H1 (cell line): ENCODE measurements at regions not wholly inside any gene's neighbourhood (a gene's known extent, or its start where the extent isn't known, plus 50 kb on each side); places are given as distances from the start of the nearest gene placed in this dataset.

Source experiments
- CTCF ChIA-PET: fragments of 300-600 bp; sonication (Branson Sonifier 250); formaldehyde crosslinking; loops from one replicate; lab custom pipeline; 2021; ENCODE audit not compliant: partially characterized antibody; lab: Charles Lee
- POLR2A ChIA-PET: fragments of 300-600 bp; sonication (Branson Sonifier 250); formaldehyde crosslinking; loops from one replicate; lab custom pipeline; 2021; ENCODE audit warnings: inconsistent platforms; ENCODE audit not compliant: partially characterized antibody; lab: Charles Lee
- DNase-seq, 2 experiments: peaks; one replicate each; pipeline versions ENCODE4 v3.0.0 to v3.0.0-alpha.2; 2010 to 2022; ENCODE audit warnings: low spot score in 2 of 2, low read depth in 1 of 2, mixed read lengths in 1 of 2
- FAIRE-seq: peaks from 2 replicates; lab custom pipeline; 2011; peaks lifted over from hg19 to GRCh38; lab: Jason Lieb, UNC
- H2AFZ ChIP-seq: 2 replicates; pipeline ENCODE4 v1.8.1; 2012; ENCODE audit warnings: low read length, inconsistent platforms
- H2AK5ac ChIP-seq: 2 replicates; pipeline ENCODE4 v1.6.1; 2013; ENCODE audit warnings: low read depth, low read length
- H2BK120ac ChIP-seq: replicated peaks from 2 replicates; pipeline ENCODE3; 2013; ENCODE audit warnings: low read depth, low read length, inconsistent platforms
- H2BK12ac ChIP-seq: 2 replicates; pipeline ENCODE4 v1.6.1; 2013; ENCODE audit warnings: low read depth, low read length
- H2BK15ac ChIP-seq: 2 replicates; pipeline ENCODE4 v1.6.1; 2013; ENCODE audit warnings: low read length
- H2BK20ac ChIP-seq: 2 replicates; pipeline ENCODE4 v1.6.1; 2013; ENCODE audit warnings: low read length
- H2BK5ac ChIP-seq: 2 replicates; pipeline ENCODE4 v1.6.1; 2013; ENCODE audit warnings: low read depth, low read length
- H3K14ac ChIP-seq: 2 replicates; pipeline ENCODE4 v1.6.1; 2013; ENCODE audit warnings: inconsistent platforms; ENCODE audit not compliant: insufficient read length
- H3K18ac ChIP-seq: 2 replicates; pipeline ENCODE4 v1.6.1; 2013; ENCODE audit warnings: low read length; ENCODE audit errors: extremely low read depth
- H3K23ac ChIP-seq: 2 replicates; pipeline ENCODE4 v1.6.1; 2013; ENCODE audit warnings: inconsistent platforms; ENCODE audit not compliant: insufficient read length
- H3K23me2 ChIP-seq: 2 replicates; pipeline ENCODE4 v1.6.1; 2013; ENCODE audit warnings: low read depth, low read length
- H3K27ac ChIP-seq: 2 replicates; pipeline ENCODE4 v1.6.1; 2011; ENCODE audit warnings: low read depth, low read length, inconsistent platforms
- H3K27me3 ChIP-seq, 4 experiments: replicated peaks in 1 of 4; 1 replicate in 1 of 4; 2 replicates in 3 of 4; pipeline versions ENCODE4 v1.6.1 to v1.8.1; 2011 to 2013; ENCODE audit warnings: low read length in 3 of 4, mild to moderate bottlenecking in 3 of 4, inconsistent platforms in 2 of 4, mixed read lengths in 2 of 4, moderate library complexity in 1 of 4; ENCODE audit not compliant: control insufficient read depth in 3 of 4, insufficient read depth in 3 of 4; ENCODE audit errors: extremely low read depth in 1 of 4
- H3K36me3 ChIP-seq, 4 experiments: 2 replicates each; pipeline versions ENCODE4 v1.6.1 to v1.8.1; 2011 to 2013; ENCODE audit warnings: mild to moderate bottlenecking in 4 of 4, low read length in 3 of 4, moderate library complexity in 2 of 4, control low read depth in 1 of 4, inconsistent platforms in 1 of 4; ENCODE audit not compliant: insufficient read depth in 4 of 4, control insufficient read depth in 2 of 4
- H3K4ac ChIP-seq: replicated peaks from 2 replicates; pipeline ENCODE3; 2013; ENCODE audit warnings: low read length, low read depth, mixed read lengths, inconsistent platforms; ENCODE audit not compliant: insufficient read length
- H3K4me1 ChIP-seq, 4 experiments: replicated peaks in 1 of 4; 1 replicate in 1 of 4; 2 replicates in 3 of 4; pipeline versions ENCODE4 v1.6.1 to v1.8.1; 2011 to 2013; ENCODE audit warnings: low read length in 3 of 4, inconsistent platforms in 2 of 4, mixed read lengths in 1 of 4; ENCODE audit not compliant: insufficient read depth in 4 of 4, control insufficient read depth in 3 of 4
- H3K4me2 ChIP-seq, 2 experiments: 2 replicates each; pipeline versions ENCODE4 v1.6.1 to v1.8.1; 2011 to 2013; ENCODE audit warnings: low read depth in 2 of 2, low read length in 2 of 2, control low read depth in 1 of 2, inconsistent platforms in 1 of 2, mild to moderate bottlenecking in 1 of 2; ENCODE audit not compliant: insufficient read depth in 1 of 2
- H3K4me3 ChIP-seq, 4 experiments: fragments of 200-600, 300-600 bp in 1 of 4; sonication (generic), shearing (Covaris generic), sonication (Bioruptor Twin) in 1 of 4; 2 replicates each; pipeline versions ENCODE4 v1.5.1 to v1.8.1; 2011 to 2016; ENCODE audit warnings: low read length in 4 of 4, low read depth in 3 of 4, control low read depth in 2 of 4, inconsistent platforms in 2 of 4, mild to moderate bottlenecking in 2 of 4, mixed read lengths in 1 of 4, moderate library complexity in 1 of 4; ENCODE audit not compliant: insufficient read depth in 2 of 4; ENCODE audit errors: extremely low read depth in 1 of 4
- H3K56ac ChIP-seq: replicated peaks from 2 replicates; pipeline ENCODE3; 2013; ENCODE audit warnings: low read depth, mild to moderate bottlenecking, mixed read lengths, low read length, inconsistent platforms; ENCODE audit not compliant: insufficient read length
- H3K79me1 ChIP-seq: 2 replicates; pipeline ENCODE4 v1.6.1; 2013; ENCODE audit warnings: low read depth, low read length, control low read depth
- H3K79me2 ChIP-seq, 2 experiments: 2 replicates each; pipeline versions ENCODE4 v1.6.1 to v1.8.1; 2012 to 2013; ENCODE audit warnings: low read length in 2 of 2, mild to moderate bottlenecking in 2 of 2, inconsistent platforms in 1 of 2; ENCODE audit not compliant: insufficient read depth in 2 of 2, control insufficient read depth in 1 of 2
- H3K9ac ChIP-seq, 4 experiments: replicated peaks in 1 of 4; 1 replicate in 1 of 4; 2 replicates in 3 of 4; pipeline versions ENCODE4 v1.6.1 to v1.8.1; 2011 to 2013; ENCODE audit warnings: low read depth in 3 of 4, low read length in 3 of 4, control low read depth in 2 of 4, mild to moderate bottlenecking in 2 of 4, moderate library complexity in 2 of 4, inconsistent platforms in 1 of 4; ENCODE audit errors: extremely low read depth in 1 of 4
- H3K9me3 ChIP-seq, 2 experiments: 2 replicates each; pipeline versions ENCODE4 v1.6.1 to v1.8.1; 2012 to 2013; ENCODE audit warnings: mild to moderate bottlenecking in 2 of 2, moderate library complexity in 2 of 2, control low read depth in 1 of 2, inconsistent platforms in 1 of 2, low read depth in 1 of 2, low read length in 1 of 2, mixed read lengths in 1 of 2; ENCODE audit not compliant: insufficient read depth in 2 of 2
- H4K20me1 ChIP-seq, 2 experiments: replicated peaks in 1 of 2; 2 replicates each; pipeline versions ENCODE3 to v1.8.1; 2011 to 2013; ENCODE audit warnings: inconsistent platforms in 2 of 2, low read length in 2 of 2, mild to moderate bottlenecking in 1 of 2; ENCODE audit not compliant: insufficient read depth in 2 of 2, control insufficient read depth in 1 of 2
- H4K5ac ChIP-seq: 2 replicates; pipeline ENCODE4 v1.6.1; 2013; ENCODE audit warnings: low read length, low read depth, mixed read lengths, inconsistent platforms; ENCODE audit not compliant: insufficient read length
- H4K8ac ChIP-seq: 2 replicates; pipeline ENCODE4 v1.8.0; 2013; ENCODE audit warnings: mild to moderate bottlenecking, moderate library complexity, low read length, inconsistent platforms; ENCODE audit not compliant: insufficient read depth; ENCODE audit errors: extremely low read depth
- H4K91ac ChIP-seq: replicated peaks from 2 replicates; pipeline ENCODE3; 2013; ENCODE audit warnings: low read length, mixed read lengths, inconsistent platforms; ENCODE audit not compliant: insufficient read length
- BRCA1 ChIP-seq: IDR thresholded peaks from 2 replicates; pipeline ENCODE4 v1.6.1; 2012; ENCODE audit warnings: low read depth, low read length, improper control_type of control experiment
- JUND ChIP-seq: IDR thresholded peaks from 2 replicates; pipeline ENCODE4 v1.6.1; 2011; ENCODE audit warnings: mild to moderate bottlenecking, improper control_type of control experiment, low read length
- POU5F1 ChIP-seq: IDR thresholded peaks from 2 replicates; pipeline ENCODE4 v1.6.1; 2011; ENCODE audit warnings: low read depth, mild to moderate bottlenecking, low read length, moderate library complexity
- RFX5 ChIP-seq: IDR thresholded peaks from 2 replicates; pipeline ENCODE4 v1.6.1; 2011; ENCODE audit warnings: low read depth, low read length, improper control_type of control experiment, borderline replicate concordance
- WGBS, 2 experiments: shearing (Covaris generic) in 1 of 2; methylation state at CpG; one replicate each; pipeline versions ENCODE4 v1.1.6 to v1.1.7; 2013 to 2015; ENCODE audit warnings: low lambda C conversion rate in 2 of 2, mixed read lengths in 2 of 2, inconsistent platforms in 1 of 2, low coverage in 1 of 2, missing lambda C conversion rate in 1 of 2; ENCODE audit not compliant: insufficient replicate concordance in 2 of 2, insufficient coverage in 1 of 2, insufficient read length in 1 of 2; ENCODE audit errors: extremely low coverage in 1 of 2, missing lambda C conversion rate in 1 of 2; 5-methylcytosine and 5-hydroxymethylcytosine counted together
- TF ChIP-seq, protein P1 (sequence below): IDR thresholded peaks from 2 replicates; pipeline ENCODE4 v1.6.1; 2011; ENCODE audit warnings: low read length, improper control_type of control experiment

DNA sequence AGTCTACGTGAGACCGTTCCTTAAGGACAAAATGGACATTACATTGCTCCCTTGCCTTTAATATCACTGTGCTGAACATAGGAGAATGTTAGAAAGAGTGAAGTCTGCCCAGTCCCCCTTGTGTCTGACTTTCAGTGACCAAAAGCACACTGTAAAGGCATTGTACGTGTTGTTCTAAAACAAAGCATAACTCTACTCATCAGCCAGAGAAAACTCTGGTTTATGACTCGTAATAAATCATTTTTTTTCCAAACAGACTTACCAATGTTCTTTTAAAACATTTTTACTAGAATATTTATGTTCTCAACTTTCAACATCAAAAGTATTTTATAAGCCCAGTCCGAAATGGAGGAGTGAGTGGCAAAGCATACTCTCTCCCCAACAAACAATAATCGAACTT lies 262.5 kb downstream of the GJA1 start:
- Histone ChIP-seq H4K20me1 (no peaks in the 10 kb centered on the region), H4K8ac (no peak overlapping the region), H3K4me2 (no peak overlapping the region), H4K91ac (no peak overlapping the region), H3K36me3 (no peaks in the 10 kb centered on the region), H3K9me3 (peaks cover 0 to 2% of the 10 kb centered on the region in 2 experiments; a peak in 3 of 4 replicates), H3K79me1 (no peaks in the 10 kb centered on the region), H2AFZ (0 out of 2 replicates have a peak overlapping the region, but pooled peaks have one; percentile 23), H2AK5ac (no peak overlapping the region), H3K23ac (no peak overlapping the region), H3K18ac (no peak overlapping the region), H3K4me3 (no peak overlapping the region), H3K27me3 (no peaks in the 10 kb centered on the region), H2BK5ac (no peak overlapping the region), H3K4ac (no peak overlapping the region), H3K79me2 (no peaks in the 10 kb centered on the region), H3K23me2 (no peaks in the 10 kb centered on the region), H3K27ac (no peak overlapping the region), H3K56ac (no peak overlapping the region), H2BK15ac (no peak overlapping the region), H4K5ac (no peak overlapping the region), H3K9ac (no peak overlapping the region), H3K4me1 (no peaks in the 10 kb centered on the region; a peak in 1 of 7 replicates), H2BK12ac (no peak overlapping the region), H2BK120ac (no peak overlapping the region), H2BK20ac (no peak overlapping the region), H3K14ac (no peak overlapping the region)
- CTCF ChIA-PET, result no interaction called here
- TF ChIP-seq, protein P1, sequence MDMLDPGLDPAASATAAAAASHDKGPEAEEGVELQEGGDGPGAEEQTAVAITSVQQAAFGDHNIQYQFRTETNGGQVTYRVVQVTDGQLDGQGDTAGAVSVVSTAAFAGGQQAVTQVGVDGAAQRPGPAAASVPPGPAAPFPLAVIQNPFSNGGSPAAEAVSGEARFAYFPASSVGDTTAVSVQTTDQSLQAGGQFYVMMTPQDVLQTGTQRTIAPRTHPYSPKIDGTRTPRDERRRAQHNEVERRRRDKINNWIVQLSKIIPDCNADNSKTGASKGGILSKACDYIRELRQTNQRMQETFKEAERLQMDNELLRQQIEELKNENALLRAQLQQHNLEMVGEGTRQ, result no peak
- no peak for TF ChIP-seq RFX5
- no peak for TF ChIP-seq JUND
- TF ChIP-seq POU5F1, result no peak
- TF ChIP-seq BRCA1, result no peak
- no peak for DNase-seq
- 62% methylated on average over 6 of the region's 6 CpGs; no CpG with 5 or more reads in 1 of the 2 experiments for WGBS, 2 experiments
- FAIRE-seq, result no peak
- POLR2A ChIA-PET, result no interaction called here
